HG02884 (cell line): ENCODE measurements at regions not wholly inside any gene's neighbourhood (a gene's known extent, or its start where the extent isn't known, plus 50 kb on each side); places are given as distances from the start of the nearest gene placed in this dataset.

ENCODE experiments used
- ATAC-seq: cut with Tn5 transposase; IDR thresholded peaks from one replicate; pipeline ENCODE4 v1.9.1; 2021; ENCODE audit warnings: mild to moderate bottlenecking, moderate library complexity; ENCODE audit not compliant: unreplicated experiment

DNA sequence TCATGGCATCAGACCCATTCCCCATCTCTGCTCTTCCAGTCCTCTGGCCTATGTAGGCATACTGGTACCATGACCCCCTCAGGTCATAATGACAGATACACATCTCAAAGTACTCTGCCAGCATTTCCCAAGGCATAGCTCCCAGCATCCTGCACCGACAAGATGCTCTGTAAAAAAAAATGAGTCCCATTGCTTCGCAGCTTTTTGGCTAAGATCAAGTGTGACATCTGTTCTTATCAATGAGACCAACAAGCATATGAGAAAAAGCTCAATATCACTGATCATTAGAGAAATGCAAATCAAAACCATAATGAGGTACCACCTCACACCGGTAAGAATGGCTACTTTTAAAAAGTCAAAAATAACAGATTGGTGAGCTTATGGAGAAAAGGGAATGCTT lies 463.9 kb upstream of the PROK2 start:
- ATAC-seq = no peak

DNA sequence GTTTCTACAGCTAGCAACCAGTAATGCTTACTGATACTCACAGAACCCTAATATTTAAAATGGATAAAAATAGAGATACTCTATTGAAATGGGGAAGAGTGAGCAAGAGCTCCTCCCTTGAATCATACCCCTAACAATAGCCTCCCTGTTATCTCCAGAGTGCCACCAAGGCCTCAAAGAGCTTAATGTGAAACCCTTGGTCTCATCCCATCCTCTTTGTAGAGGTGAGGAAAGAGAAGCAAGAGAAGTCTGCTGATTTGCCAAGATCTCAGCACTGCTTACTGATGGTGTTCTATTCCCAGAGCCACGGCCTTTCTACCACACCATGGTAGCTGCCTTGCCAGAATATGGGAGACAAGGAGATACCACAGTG lies 463.4 kb upstream of the PROK2 start:
- no peak for ATAC-seq

DNA sequence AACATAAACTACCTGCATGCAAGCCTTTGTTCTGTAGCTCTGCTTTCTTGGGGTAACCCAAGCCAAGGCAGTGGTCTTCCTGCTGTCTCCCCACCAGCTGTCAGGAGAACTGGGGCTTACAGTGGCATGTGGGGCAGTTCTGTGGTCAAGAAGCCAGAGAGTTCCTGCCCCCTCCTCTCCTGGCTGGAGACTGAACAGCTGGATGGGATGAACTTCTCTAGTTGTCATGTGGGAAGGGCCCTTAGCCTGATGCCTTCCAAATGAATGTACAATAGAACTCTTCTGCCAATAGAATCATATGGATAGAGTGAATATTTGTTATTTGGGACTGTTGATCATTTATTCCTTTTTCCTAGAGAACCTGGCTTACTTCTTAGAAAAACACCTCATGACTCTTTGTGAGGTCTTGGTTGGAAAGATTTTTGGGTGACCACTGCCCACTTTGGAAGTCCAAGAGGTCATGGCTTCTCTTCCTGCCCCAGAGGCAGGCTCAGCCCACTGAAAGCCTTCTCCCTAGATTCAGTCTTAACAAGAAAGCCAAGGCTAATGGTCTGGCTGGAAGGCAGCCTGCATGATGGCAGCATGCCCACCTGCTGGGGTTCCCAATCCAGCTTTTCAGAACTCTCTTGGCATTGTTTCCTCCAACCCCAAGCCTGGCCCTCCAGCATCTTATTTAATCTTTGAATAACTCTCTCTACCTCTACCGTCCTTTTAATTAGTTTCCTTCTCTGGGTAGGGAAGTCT lies 462.9 kb upstream of the PROK2 start:
- ATAC-seq = no peak

DNA sequence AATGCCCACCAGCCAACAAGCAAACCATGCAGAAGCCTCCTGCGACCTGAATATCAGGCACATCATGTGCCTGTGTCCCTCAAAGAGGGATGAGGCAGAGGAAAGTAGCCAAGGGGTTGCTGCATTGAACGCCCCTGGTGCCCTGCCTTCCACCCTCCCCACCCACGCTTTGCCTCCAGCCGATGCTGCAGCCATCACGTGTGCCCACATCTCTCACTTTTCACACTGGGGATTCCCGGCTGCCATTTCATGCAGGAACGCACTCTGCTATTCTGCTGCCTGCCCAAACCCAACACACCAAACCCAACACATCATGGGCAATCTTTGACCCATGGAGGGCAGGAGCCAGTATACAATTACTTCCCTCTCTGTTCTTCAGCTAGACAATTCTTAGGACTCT lies 462.2 kb upstream of the PROK2 start:
- ATAC-seq = no peak

DNA sequence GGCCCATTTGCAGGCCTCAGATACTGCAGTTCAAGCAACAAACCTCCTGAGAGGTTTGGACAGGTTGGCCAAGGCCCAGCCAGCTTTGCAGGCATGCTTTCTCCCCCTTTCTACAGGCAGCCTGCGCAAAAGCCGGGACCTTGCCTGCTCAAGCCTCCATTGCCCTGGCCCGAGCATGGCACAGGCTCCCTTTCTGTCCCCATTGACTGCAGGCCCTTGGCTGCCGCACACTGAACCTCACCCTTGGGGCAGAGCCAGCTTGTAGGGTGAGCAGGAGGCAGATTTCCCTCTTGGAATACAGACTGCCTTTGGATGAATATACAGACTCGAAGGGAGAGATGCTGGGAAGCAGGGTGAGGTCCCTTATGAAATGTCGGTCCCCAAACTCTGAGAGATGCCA lies 461.7 kb upstream of the PROK2 start:
- no peak for ATAC-seq

DNA sequence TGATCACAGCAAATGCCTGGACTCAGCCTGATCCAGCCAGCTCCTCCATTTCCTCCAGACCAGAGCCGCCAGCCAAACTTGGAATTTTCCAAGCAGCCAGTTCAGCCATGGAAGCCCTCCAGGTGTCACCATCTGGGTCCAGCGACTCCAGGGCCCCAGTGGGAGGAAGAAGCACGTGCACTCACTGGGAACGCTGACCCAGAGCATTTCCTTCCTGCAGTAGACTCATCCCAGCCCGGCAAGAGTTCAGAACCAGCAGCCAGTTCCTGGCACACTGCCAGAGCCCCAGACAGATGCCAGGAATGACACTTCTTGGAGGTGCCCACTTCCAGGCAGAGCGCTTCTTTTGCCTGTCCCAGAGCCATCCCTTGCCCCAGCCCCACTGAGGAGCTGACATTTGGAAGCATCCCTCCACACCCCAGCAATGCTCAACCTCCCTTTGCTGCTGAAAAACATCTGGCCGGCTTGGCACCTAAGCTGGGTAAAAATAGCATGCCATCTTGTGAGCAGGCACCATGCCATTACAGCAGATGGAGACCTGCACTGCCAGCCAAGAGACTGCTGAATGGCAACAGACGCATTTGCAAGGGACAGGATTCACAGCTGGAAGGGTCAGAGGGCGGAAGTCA lies 460.3 kb upstream of the PROK2 start:
- no peak for ATAC-seq

DNA sequence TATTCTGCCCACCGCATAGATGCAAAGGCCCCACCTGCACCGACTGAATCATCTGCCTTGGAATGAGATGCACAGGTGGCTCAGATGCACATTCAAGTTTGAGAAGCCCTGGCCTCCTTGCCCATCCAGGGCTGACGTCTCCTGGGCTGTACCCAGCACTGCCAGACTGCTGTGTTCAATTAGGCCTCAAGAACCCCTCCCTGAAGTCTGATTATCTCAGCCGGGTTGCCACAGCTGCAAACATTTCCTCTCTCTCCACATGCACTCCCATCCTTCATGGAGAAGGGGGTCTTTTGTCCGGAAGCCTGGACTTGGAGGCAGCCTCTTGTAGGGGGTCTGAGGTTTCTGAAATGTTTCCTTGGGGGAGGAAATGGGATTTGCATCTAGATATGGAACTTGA lies 459.4 kb upstream of the PROK2 start:
- no peak for ATAC-seq

DNA sequence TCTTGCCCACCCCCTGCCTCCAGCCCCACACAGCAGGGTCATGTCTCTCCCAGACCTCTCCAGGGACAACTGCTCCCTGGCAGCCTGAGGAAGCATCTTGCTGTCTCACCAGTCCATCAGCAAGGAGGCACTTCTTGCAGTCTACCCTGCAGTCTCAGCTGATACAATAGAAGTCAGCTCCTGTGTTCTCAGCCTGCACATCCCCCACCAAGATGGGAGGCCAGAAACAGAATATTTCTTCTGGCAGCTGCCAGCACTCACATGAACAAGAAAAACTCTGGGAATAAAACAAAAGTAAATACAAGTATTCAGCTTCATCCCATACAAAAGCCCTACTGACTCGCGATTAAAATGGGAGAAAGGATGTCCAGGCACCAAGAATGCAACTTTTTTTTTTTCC lies 457.4 kb upstream of the PROK2 start:
- no peak for ATAC-seq

DNA sequence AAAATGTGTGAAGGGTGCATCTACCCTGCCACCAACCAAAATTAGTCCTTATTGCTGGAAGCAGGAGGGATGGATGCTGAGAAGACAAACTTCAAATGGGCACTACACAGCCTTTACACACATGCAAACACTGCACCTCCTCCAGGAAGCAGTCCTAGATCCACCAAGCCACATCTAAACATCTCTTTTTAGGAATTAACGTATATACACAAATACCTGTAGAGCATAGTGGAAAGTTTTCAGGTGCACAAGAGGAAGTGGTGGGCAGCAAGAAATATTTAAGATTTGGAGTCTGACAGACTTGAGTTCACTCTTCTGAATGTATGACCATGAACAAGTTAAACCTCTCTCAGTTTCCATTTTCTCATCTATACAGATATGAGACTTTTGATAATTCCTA lies 456.6 kb upstream of the PROK2 start:
- ATAC-seq = no peak

DNA sequence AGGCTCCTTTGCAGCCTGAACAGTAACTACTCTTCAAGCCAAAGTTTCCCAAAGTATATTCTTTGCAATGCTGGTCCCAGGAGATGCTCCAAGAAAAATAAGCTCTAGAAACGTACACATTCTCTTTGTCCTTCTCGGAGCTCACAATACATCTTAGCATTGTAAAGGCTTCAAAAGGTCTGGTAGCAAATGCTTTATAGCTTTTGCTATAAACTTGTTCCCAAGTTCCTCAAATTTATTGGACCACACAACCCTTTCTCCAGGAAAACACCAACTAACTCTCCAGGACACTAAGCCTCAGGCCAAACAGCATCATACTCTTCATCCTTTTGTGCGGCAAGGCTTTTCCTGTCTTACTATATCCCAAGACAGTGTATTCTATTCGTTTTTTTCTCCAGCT lies 455.6 kb upstream of the PROK2 start:
- no peak for ATAC-seq

DNA sequence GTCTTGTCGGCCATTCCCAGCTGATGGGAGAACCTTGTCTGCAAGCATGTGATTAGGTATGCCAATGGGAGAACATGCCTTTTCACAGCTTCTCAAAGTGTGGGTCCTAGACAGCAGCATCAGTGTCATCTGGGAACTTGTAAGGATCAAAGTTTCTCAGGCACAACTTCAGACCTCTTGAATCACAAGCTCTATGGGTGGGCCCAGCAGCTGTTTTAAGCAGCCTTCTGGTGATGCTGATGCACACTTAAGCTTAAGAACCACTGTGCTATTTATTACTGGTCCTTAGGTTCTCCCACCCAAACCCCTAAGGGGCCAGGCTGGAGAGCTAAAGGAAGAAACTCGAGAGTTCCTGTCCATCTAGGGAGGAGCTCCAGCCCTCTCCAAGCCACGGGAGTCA lies 453.9 kb upstream of the PROK2 start:
- no peak for ATAC-seq

DNA sequence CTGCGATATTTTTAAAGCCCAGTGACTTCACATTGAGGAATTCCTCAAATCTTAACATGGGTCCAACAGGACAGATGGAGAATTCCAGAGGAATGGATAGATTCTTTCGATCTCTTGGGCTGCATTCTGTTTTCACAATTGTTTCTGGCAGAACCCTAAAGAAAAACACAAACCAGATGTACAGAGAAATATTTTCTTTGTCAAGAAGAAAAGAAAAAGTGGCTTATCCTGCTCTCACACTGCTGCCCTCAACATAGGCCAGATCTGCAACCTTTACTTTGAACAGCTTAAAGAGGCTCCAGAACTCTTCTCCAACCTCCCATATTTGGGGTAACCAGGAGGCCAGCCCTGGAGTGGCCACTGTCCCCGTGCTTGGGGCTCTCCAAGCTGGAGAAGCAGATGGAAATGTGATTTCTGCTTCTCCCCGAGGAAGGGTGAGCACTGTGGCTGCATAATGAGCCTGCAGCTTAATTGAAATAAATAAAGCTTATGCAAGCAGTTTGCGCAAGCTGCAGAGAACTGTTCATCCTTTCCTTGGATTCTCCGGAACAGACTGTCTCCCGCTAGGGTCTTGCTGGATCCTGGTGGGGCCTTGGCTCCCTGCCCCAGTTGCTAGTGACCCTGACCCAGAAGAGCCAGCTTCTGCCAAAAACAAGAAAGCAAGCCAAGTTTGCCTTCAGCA lies 453.2 kb upstream of the PROK2 start:
- no peak for ATAC-seq

DNA sequence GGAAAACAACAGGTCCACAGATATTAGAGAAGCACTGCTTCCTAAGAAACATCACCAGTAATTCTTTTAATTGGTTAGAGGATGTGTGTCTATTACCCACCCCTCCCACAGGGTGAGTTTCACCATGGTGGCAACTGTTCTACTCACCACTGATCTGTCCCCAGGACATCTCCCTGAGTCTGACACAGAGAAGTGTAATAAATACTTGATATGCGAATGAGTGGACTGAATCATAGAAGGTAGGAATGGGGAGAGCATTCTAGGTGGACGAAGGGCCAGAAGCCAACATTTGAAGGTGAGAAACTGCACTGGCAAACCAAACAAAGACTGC lies 452.7 kb upstream of the PROK2 start:
- no peak for ATAC-seq

DNA sequence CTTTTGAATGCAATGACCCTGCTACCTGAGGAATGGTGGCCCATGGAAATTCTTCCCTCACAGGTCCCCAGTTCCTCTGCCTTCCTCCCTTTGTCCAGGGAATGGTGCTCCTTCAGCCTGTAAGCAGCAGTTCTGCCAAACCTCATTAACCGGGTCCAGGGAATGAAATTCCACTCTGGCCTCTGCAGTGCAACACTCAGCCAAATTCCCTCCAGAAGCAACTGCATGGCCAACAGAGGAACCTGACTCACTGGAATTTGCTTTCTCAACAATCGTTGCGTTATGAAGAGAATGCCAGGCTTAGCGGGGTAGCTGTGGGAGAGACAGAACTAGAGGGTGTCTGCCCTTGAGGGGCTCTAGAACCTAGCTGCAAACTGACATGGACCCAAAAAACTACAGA lies 449.4 kb upstream of the PROK2 start:
- no peak for ATAC-seq

DNA sequence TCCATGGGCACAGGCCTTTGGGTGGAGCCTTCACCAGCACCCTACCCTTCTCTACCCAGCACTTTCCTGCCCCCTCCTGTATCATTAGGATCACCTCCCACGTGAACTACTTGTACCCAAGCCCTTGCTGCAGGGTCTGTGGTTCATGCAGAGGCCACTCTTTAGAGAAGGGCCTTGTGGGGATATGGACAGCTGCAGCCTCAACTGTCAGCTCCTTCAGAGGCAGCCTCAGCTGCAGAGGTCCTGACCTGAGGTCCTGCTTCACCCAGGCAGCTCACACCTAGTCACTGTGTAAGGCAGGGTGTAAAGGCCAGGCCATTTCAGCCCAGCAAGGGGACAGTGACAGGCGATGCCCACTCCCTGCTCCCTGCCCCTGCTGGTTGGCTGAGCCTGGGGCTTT lies 448.6 kb upstream of the PROK2 start:
- ATAC-seq = no peak

DNA sequence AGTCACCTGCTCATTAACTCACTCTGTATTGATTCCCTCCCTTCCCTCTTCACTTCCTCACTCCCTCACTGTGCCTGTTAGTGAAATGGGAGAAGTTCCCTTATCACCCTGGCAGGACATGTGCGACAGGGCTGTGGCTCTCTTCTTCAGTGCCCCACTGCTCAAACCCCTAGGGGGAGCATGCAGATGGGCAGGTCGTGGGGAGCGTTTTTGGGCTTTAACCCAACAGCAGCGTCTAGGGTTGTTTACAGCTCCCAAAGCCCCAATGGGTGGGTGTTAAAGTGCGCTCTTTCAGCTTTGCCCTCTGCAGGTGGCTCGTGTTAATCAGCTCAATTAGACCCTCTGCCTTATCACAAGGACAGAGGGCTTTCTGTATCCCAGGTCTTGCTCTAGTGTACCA lies 447.8 kb upstream of the PROK2 start:
- ATAC-seq = no peak

DNA sequence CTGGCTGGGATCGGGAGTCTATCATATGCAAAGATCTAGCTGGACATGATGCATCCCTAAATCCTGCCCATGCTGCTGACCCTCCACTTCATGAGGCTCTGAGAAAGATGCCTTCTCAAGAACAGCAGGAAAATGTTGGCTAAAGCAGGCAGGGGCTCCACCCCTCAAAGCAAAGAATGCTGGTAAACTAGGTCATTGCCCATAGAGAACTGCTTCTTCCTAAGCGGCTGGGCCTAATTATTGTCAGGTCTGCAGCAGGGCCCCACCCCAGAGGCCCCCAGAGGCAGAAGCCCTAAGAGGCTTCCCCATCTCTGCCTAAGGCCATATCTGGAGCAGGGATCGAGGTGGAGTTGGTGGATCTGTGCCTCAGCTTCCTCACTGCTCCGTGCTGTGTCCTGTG lies 447.4 kb upstream of the PROK2 start:
- no peak for ATAC-seq

DNA sequence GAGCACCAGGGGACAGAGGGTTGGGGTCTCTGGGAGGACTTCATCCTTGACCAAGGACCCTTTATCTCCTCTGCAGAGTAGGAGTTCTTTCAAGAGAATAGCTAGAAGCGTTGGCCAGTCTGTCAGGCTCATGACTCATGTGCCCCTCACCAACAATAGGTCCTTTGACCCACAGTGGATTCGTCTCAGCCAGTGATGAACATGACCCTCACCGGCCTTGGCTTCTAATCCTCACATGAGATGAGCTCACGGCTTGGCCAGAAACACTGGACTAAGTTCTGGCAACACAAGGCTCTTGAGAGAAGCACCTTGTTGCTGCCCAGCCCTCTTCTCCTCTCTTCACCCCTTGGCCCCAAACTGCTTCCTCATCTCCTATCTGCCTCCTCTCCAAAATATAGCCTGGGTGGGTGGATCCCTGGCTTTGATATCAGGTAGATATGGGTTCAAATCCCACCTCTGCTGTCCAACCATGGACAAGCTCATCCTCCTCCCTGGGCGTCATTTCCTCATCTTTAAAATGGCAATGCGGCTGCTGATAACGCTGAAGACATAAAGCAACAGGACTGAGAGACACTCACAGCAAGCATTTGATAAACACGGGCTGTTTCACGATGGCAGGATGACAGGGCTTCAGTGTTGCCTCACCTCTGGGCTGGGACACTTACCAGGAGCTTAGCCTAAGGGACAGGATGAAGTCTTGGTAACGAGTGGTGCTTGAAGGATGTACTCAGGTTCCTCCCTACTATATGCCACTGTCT lies 446.7 kb upstream of the PROK2 start:
- ATAC-seq = no peak

DNA sequence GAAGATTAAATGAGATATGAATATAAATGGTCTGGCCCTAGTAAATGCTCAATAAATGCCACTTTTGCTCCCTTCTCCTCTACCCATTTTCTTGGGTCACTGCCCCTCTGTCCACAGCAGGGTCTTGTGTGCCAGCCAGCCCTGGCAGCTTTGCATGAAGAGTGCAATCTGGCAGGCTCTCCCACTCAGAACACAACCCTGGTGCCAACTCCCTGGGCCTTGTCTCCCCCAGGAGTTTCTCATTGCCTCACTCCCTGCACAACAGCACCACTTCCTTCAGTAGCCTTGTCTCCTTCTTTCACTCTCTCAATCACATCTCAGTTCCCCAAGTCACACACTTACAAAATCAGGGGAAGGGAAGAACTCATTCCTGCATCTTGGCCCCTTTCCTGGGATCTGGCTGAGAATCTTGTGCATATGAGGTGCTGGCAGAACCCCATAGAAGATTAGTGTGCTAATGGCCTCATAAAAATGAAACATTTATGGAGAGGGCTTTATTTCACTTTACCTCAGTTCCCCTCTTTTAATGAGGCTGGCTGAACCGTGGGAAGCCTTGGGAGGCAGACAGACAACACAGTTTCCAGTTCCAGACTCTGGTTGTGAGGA lies 445.9 kb upstream of the PROK2 start:
- no peak for ATAC-seq

DNA sequence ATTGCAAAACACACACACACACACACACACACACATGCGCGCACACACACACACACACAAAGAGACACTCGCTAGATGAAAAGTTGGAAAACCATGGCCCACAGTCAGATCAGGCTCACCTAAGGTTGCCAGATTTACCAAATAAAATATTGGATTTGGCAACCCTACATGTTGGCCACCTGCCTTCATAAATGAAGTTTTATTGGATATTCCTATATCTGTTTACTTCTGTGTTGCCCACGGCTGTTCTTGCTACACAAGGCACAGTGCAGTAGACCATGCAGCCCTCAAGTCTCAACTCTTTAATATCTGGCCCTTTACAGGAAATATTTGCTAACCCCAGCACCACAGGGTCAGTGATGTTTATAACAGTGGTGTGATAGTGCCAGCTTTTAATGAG lies 445.0 kb upstream of the PROK2 start:
- ATAC-seq = no peak

DNA sequence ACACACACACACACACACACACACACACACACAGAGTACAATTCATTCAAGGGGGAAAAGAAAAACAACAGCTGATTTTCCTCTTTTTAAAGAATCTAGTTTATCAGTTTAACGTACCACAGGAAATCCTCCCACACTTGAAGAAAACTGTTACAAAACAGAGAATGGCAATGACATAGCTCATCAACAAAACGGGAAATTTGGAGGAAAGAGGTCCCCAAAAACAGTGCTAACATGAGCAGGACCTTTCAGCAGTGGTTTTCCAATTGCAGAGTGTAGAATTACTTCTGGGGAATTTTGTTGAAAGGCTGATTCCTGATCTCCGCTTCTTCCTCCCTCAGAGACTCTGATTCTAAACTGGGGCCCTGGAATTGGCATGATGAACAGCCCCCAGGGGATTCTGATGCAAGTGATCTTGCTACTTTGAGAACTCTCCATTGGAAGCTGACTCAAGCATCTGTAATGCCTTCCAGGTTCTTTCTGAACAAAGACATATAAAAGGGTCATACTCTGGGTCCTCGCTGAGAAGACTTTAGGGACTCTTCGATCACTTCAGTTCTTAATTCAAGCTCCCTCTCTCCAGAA lies 442.6 kb upstream of the PROK2 start:
- no peak for ATAC-seq
